ENCODE measurements at regions not wholly inside any gene's neighbourhood (a gene's known extent, or its start where the extent isn't known, plus 50 kb on each side); places are given as distances from the start of the nearest gene placed in this dataset.

DNA sequence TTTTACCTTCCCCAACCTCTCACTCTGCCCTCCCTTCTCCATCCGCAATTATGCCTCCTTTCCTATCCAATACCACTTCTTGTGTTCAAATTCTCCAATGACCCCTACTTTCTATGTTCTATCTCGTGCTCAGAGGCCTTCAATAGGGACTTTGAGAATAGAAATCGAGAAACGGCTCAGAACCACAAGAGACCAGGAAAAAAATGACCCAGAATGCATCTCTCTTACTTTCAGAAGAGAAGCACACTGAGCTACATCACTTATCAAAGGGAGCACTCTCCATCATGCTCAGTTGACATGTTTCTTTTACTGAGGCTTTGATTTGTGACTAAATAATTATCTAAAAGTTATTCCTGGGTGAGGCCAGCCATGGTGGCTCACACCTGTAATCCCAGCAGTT lies 162.4 kb upstream of the PRICKLE2 start (continued):
- TF ChIP-seq, protein P1, sequence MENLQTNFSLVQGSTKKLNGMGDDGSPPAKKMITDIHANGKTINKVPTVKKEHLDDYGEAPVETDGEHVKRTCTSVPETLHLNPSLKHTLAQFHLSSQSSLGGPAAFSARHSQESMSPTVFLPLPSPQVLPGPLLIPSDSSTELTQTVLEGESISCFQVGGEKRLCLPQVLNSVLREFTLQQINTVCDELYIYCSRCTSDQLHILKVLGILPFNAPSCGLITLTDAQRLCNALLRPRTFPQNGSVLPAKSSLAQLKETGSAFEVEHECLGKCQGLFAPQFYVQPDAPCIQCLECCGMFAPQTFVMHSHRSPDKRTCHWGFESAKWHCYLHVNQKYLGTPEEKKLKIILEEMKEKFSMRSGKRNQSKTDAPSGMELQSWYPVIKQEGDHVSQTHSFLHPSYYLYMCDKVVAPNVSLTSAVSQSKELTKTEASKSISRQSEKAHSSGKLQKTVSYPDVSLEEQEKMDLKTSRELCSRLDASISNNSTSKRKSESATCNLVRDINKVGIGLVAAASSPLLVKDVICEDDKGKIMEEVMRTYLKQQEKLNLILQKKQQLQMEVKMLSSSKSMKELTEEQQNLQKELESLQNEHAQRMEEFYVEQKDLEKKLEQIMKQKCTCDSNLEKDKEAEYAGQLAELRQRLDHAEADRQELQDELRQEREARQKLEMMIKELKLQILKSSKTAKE (CRISPR knock-in tag; IDR thresholded peaks at IDR 0.05; ENCODE audit: borderline replicate concordance): no peak
- TF ChIP-seq, protein P2, sequence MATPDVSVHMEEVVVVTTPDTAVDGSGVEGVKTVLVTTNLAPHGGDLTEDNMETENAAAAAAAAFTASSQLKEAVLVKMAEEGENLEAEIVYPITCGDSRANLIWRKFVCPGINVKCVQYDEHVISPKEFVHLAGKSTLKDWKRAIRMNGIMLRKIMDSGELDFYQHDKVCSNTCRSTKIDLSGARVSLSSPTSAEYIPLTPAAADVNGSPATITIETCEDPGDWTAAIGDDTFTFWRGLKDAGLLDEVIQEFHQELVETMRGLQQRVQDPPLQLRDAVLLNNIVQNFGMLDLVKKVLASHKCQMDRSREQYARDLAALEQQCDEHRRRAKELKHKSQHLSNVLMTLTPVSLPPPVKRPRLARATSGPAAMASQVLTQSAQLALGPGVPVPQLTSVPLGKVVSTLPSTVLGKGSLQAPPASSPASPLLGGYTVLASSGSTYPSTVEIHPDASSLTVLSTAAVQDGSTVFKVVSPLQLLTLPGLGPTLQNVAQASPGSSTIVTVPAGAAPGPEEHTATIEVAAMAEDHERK (CRISPR knock-in tag; IDR thresholded peaks at IDR 0.05; ENCODE audit: low read depth): no peak
- TF ChIP-seq KLF15 (CRISPR knock-in tag; IDR thresholded peaks at IDR 0.05; ENCODE audit: borderline replicate concordance) (no peak), SIN3B (IDR thresholded peaks at IDR 0.05; ENCODE audit: low read length) (no peak)

DNA sequence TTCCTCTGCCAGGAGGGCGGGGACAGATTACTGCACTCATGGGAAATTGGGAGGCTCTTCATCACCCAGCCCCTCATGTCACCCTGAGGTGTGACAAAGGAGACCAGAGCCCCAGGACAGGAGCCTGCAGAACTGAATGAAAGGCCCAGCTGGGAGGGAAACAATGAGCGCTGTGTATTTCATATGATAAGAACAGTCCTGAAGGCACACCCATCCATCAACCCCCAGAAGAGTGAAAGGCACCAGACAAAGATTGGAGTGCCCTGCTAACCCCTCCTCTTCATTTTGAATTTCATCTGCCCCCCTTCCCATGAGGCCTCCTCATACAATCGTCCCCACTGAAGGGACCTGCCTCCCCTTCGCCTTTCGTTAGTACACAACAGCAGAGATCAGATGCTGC lies 160.0 kb upstream of the PRICKLE2 start:
- intact Hi-C loops (cut with micrococcal nuclease; ENCODE audit: unreplicated experiment) (no loop called here), in situ Hi-C loops (cut with HindIII; ENCODE audit: extremely low pct_ligation_motif_present, low pct_unique_long_range_greater_than_20kb) (no loop called here)
- H3K27me3 ChIP-seq (ENCODE audit: control insufficient read depth in 1 of 2, insufficient read depth in 2 of 2, low read length in 2 of 2): peaks cover 0 to 6% of the 10 kb centered on the region in 2 experiments; a peak in 2 of 5 replicates
- no peak overlapping the region for H3K9ac ChIP-seq (ENCODE audit: insufficient read depth, low read depth, low read length)
- FAIRE-seq (no peak), ATAC-seq (no peak), DNase-seq (ENCODE audit: low spot score) (no peak)
- no peaks in the 10 kb centered on the region for H3K9me3 ChIP-seq (ENCODE audit: low read length)
- H2AFZ ChIP-seq (ENCODE audit: low read length): no peak overlapping the region
- no peaks in the 10 kb centered on the region for H3K36me3 ChIP-seq (replicated peaks in 1 of 2; ENCODE audit: control insufficient read depth in 1 of 2, insufficient read depth in 2 of 2, low read length in 2 of 2)
- no peak overlapping the region for H3K4me3 ChIP-seq (replicated peaks in 1 of 3; ENCODE audit: insufficient read depth in 1 of 3, low read depth in 2 of 3, low read length in 3 of 3)
- no TSS peak for BruUV-seq (replicated peaks)
- 34% methylated on average over 5 of the region's 5 CpGs for WGBS (ENCODE audit: low lambda C conversion rate)
- H3K27ac ChIP-seq (ENCODE audit: extremely low read length, insufficient read depth, low read length): no peak overlapping the region
- ChIA-PET POLR2A (no interaction called here), CTCF (ENCODE audit: low intra/inter-chr PET ratio, low total read pairs) (no interaction called here)
- no peaks in the 10 kb centered on the region for H3K4me1 ChIP-seq (ENCODE audit: insufficient read depth, low read length)
- H3K79me2 ChIP-seq (ENCODE audit: insufficient read depth, low read length): no peaks in the 10 kb centered on the region
- H3K4me2 ChIP-seq (ENCODE audit: low read depth, low read length): no peak overlapping the region
- H4K20me1 ChIP-seq (ENCODE audit: insufficient read depth, low read length): no peaks in the 10 kb centered on the region
- TF ChIP-seq ZNF616 (CRISPR knock-in tag; IDR thresholded peaks at IDR 0.05; ENCODE audit: low read depth) (no peak), ZNF614 (CRISPR knock-in tag; IDR thresholded peaks at IDR 0.05; ENCODE audit: borderline replicate concordance) (no peak), SP2 (CRISPR knock-in tag; IDR thresholded peaks at IDR 0.05) (no peak), HNRNPL (IDR thresholded peaks at IDR 0.05; ENCODE audit: low read depth, low read length) (no peak), TEAD3 (CRISPR knock-in tag; optimal IDR thresholded peaks at IDR 0.05; ENCODE audit: borderline replicate concordance) (no peak), RFXANK (CRISPR knock-in tag; IDR thresholded peaks at IDR 0.05) (no peak)
- TF ChIP-seq, protein P3, sequence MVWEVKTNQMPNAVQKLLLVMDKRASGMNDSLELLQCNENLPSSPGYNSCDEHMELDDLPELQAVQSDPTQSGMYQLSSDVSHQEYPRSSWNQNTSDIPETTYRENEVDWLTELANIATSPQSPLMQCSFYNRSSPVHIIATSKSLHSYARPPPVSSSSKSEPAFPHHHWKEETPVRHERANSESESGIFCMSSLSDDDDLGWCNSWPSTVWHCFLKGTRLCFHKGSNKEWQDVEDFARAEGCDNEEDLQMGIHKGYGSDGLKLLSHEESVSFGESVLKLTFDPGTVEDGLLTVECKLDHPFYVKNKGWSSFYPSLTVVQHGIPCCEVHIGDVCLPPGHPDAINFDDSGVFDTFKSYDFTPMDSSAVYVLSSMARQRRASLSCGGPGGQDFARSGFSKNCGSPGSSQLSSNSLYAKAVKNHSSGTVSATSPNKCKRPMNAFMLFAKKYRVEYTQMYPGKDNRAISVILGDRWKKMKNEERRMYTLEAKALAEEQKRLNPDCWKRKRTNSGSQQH (CRISPR knock-in tag; IDR thresholded peaks at IDR 0.05; ENCODE audit: low read depth): no peak
- TF ChIP-seq, protein P4, sequence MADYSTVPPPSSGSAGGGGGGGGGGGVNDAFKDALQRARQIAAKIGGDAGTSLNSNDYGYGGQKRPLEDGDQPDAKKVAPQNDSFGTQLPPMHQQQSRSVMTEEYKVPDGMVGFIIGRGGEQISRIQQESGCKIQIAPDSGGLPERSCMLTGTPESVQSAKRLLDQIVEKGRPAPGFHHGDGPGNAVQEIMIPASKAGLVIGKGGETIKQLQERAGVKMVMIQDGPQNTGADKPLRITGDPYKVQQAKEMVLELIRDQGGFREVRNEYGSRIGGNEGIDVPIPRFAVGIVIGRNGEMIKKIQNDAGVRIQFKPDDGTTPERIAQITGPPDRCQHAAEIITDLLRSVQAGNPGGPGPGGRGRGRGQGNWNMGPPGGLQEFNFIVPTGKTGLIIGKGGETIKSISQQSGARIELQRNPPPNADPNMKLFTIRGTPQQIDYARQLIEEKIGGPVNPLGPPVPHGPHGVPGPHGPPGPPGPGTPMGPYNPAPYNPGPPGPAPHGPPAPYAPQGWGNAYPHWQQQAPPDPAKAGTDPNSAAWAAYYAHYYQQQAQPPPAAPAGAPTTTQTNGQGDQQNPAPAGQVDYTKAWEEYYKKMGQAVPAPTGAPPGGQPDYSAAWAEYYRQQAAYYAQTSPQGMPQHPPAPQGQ (CRISPR knock-in tag; IDR thresholded peaks at IDR 0.05; ENCODE audit: borderline replicate concordance): no peak
- TF ChIP-seq, protein P5, sequence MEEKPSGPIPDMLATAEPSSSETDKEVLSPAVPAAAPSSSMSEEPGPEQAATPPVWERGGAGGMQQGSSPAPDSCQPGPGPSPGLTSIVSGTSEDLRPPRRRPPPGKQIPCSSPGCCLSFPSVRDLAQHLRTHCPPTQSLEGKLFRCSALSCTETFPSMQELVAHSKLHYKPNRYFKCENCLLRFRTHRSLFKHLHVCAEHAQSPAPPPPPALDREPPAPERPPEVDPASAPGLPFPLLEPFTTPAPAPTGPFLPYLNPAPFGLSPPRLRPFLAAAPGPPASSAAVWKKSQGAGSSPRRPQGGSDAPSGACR (CRISPR knock-in tag; IDR thresholded peaks at IDR 0.05): no peak

All from HepG2 (cell line).